Skeletal muscle tissue (tissue), 3 donors: ENCODE measurements at regions not wholly inside any gene's neighbourhood (a gene's known extent, or its start where the extent isn't known, plus 50 kb on each side); places are given as distances from the start of the nearest gene placed in this dataset.

Experiments
- H3K27ac ChIP-seq: one replicate; pipeline ENCODE4 v1.7.0; 2013; ENCODE audit warnings: mild to moderate bottlenecking, low read depth, low read length, inconsistent platforms
- H3K27me3 ChIP-seq, 3 donors: one replicate each; pipeline ENCODE4 v1.7.0; 2013; ENCODE audit warnings: low read length in 3 of 3; ENCODE audit not compliant: control insufficient read depth in 3 of 3, insufficient read depth in 3 of 3
- H3K36me3 ChIP-seq, 3 donors: one replicate each; pipeline ENCODE4 v1.7.0; 2013; ENCODE audit warnings: low read length in 3 of 3; ENCODE audit not compliant: control insufficient read depth in 3 of 3, insufficient read depth in 3 of 3
- H3K4me1 ChIP-seq, 3 donors: one replicate each; pipeline ENCODE4 v1.7.0; 2013; ENCODE audit warnings: low read length in 3 of 3, mild to moderate bottlenecking in 3 of 3; ENCODE audit not compliant: control insufficient read depth in 3 of 3, insufficient read depth in 3 of 3
- H3K4me3 ChIP-seq, 3 donors: one replicate each; pipeline ENCODE4 v1.7.0; 2013; ENCODE audit warnings: low read length in 3 of 3
- H3K9ac ChIP-seq, 3 donors: one replicate each; pipeline ENCODE4 v1.7.0; 2013; ENCODE audit warnings: low read length in 3 of 3, mild to moderate bottlenecking in 3 of 3, moderate library complexity in 2 of 3, low read depth in 1 of 3
- H3K9me3 ChIP-seq, 3 donors: one replicate each; pipeline ENCODE4 v1.7.0; 2013; ENCODE audit warnings: low read length in 3 of 3; ENCODE audit not compliant: control insufficient read depth in 3 of 3
- donor health status: Osteomylitis.

DNA sequence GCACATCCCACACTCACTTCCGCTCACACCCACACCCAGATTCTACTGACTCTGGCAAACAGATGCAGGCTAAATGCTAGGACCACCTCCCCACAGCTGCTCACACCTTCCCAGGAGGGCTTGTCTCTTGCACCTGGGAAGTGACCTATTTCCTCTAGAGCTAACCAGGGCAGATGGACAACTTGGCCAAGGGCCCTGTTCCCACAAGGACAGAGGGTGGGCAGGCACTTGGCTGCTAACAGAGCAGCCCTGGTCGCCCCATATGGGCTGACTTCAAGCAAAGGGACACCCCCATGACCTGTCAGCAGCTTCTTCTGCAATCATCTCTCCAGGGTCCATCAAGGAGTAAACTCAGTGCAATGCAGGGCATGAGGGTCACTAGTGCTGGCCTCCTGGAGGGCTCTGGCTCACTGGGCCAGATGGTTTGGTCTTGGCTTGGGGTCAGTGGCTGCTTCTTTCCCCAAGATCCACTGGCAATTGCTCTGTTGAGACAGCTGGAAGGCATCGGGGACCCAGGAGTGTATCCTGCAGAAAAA lies 641.5 kb downstream of the PLPP3 start:
- H3K9ac ChIP-seq: no peak overlapping the region
- H3K4me3 ChIP-seq: no peak overlapping the region
- H3K9me3 ChIP-seq: peaks cover 0 to 3% (median 0%) of the 10 kb centered on the region in 3 donors
- no peaks in the 10 kb centered on the region for H3K4me1 ChIP-seq
- no peaks in the 10 kb centered on the region for H3K36me3 ChIP-seq
- H3K27me3 ChIP-seq: no peaks in the 10 kb centered on the region
- no peak overlapping the region for H3K27ac ChIP-seq

DNA sequence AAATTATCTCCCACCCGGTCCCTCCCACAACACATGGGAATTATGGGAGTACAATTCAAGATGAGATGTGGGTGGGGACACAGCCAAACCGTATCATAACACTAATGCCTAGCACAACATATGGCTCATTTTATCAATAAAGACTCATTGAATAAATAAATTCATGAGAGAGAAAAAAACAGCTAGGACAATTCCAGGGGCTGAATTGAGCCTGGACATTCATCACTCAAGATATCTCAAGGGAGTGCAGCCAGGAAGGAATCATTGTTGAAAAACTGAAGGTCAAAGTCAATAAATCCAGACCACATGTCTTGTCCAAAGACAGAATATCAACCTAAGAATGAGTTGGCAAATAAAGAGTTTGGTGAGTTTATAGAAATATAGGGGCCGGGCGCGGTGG lies 644.1 kb downstream of the PLPP3 start:
- Histone ChIP-seq H3K4me3 (no peak overlapping the region), H3K27me3 (no peaks in the 10 kb centered on the region), H3K9me3 (peaks cover 0 to 3% (median 0%) of the 10 kb centered on the region in 3 donors), H3K9ac (no peak overlapping the region), H3K36me3 (no peaks in the 10 kb centered on the region), H3K4me1 (no peaks in the 10 kb centered on the region), H3K27ac (no peak overlapping the region)

DNA sequence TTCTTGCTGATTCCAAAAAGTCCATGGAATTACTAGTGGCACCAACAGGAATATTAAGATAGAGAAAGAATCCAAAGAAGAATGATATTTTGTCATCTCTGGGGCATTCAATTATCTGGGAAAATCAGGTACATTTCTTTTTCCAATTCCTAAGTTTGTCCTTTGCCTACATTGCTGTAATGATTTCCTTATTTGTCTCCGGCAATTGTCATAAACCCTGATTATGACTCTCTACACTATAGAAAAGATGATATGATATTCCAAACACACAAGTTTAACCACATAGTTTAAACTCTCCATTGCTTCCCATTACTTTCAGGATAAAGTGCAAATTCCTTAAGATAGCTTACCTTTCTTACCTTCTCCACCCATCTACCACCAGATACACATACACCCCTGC lies 647.0 kb downstream of the PLPP3 start:
- Histone ChIP-seq H3K27ac (no peak overlapping the region), H3K9me3 (peaks cover 0 to 3% (median 0%) of the 10 kb centered on the region in 3 donors), H3K27me3 (no peaks in the 10 kb centered on the region), H3K36me3 (no peaks in the 10 kb centered on the region), H3K4me1 (no peaks in the 10 kb centered on the region), H3K4me3 (no peak overlapping the region), H3K9ac (no peak overlapping the region)

DNA sequence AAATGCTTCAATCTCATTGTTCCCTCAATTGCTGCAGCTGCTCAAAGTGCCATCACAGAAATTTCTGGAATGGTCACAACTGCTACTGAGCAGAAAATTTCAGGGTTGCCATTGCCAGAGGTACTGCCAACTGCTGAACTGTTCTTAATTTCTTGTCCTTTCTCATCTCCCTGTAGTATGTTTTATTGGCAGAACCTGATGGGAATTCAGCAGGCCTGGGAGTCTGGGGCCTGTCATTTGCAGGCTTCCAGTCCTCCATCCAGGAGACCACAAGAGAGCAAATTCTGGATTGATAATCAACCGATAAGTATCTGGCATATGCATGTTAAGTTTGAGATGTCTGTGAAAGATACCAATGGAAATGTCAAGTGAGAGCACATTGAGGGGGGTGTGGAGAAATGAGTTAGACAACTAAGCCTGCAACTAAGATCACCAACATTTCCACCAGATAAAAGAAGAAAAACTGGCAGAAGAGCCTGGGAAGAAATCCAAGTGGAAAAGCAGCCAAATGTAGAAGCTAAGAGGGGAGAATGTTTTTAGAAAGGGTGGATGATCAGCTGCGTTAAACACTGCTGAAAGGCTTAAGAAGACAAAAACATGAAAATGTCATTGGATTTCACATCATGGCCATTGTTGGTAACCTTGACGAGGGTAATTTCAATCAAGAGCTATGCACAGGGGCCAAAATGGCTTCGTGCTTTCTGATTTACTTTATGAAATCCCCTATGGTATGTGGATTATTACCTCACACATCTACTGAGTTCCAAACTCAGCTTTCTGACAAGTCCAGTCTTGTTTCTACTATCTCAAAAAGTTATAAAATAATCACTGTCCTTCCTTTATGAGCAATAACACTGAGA lies 648.1 kb downstream of the PLPP3 start:
- peaks cover 0 to 3% (median 0%) of the 10 kb centered on the region in 3 donors for H3K9me3 ChIP-seq
- no peaks in the 10 kb centered on the region for H3K4me1 ChIP-seq
- no peaks in the 10 kb centered on the region for H3K27me3 ChIP-seq
- H3K36me3 ChIP-seq: no peaks in the 10 kb centered on the region
- no peak overlapping the region for H3K9ac ChIP-seq
- H3K27ac ChIP-seq: no peak overlapping the region
- H3K4me3 ChIP-seq: no peak overlapping the region

DNA sequence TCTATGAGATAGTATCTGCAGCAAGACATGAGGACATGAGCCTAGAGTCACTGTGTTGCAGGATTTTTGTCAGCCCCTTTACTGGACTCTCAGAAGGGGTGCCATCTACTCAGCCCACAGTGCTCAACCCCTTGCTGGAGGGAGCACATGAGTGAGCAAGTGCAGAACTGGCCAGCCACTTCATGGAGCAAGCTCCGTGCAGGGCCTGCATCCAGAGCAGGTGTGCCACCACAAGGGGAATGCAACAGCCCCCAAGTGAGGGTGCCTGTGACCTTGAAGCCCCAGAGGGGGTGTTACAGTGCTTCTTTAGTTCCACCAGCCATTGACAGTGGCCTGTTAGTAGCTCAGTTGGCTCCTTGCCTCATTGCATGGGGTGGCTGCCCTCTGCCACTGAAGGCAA lies 649.7 kb downstream of the PLPP3 start:
- Histone ChIP-seq H3K27me3 (no peaks in the 10 kb centered on the region), H3K36me3 (no peaks in the 10 kb centered on the region), H3K4me1 (no peaks in the 10 kb centered on the region), H3K9me3 (no peaks in the 10 kb centered on the region), H3K27ac (no peak overlapping the region), H3K9ac (no peak overlapping the region), H3K4me3 (no peak overlapping the region)

DNA sequence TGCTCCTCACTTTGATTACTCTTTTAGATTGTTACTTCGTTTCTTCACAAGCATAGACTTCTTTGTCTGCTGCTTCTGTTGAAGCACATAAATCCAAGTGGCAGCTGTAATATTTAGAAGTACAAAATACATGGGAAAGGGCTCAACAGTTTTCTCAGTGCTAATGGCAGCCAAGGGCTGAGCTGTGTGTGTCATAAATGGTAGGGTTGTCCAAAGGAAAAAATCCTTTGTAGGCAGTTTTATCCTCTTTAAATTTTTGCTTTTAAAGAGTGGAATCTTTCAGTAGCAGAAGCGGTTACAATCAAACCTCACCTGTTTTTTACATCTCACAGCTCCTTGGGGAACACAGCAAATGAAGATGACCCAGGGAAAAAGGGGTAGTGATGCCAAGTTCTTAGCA lies 650.8 kb downstream of the PLPP3 start:
- H3K27ac ChIP-seq: no peak overlapping the region

DNA sequence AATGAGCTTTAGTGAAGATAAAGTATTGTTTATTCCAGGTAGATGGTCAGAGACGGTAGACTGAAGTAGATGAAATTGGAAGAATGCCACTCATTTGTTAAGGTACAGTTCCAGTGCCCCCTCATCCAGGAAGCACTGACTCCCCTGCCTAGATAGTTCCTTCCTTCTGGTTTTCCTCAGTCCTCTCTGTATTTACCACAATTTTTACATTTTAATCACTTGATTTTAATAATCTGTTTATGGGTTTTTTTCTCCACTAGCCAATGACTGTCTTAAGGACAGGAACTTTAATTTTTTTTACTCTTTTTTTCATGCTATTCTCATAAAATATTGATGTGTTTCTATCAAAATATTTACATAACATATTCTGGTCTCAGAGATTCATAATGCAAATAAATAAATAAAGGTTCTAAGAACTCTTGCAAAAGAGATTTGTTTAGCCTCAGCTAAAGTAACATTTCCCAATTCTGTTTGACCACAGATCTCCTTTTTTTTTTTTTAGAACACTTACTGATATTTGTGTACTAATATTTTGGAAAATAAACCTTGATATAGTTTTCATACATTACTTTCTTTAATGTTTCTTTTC lies 651.6 kb downstream of the PLPP3 start:
- Histone ChIP-seq H3K27me3 (no peaks in the 10 kb centered on the region), H3K4me1 (no peaks in the 10 kb centered on the region), H3K27ac (no peak overlapping the region), H3K4me3 (no peak overlapping the region), H3K36me3 (no peaks in the 10 kb centered on the region), H3K9ac (no peak overlapping the region), H3K9me3 (no peaks in the 10 kb centered on the region)

More for the DNA sequence above, 650.8 kb downstream of the PLPP3 start:
- Histone ChIP-seq H3K27me3 (no peaks in the 10 kb centered on the region), H3K4me3 (no peak overlapping the region), H3K36me3 (no peaks in the 10 kb centered on the region), H3K9ac (no peak overlapping the region), H3K4me1 (no peaks in the 10 kb centered on the region), H3K9me3 (no peaks in the 10 kb centered on the region)

DNA sequence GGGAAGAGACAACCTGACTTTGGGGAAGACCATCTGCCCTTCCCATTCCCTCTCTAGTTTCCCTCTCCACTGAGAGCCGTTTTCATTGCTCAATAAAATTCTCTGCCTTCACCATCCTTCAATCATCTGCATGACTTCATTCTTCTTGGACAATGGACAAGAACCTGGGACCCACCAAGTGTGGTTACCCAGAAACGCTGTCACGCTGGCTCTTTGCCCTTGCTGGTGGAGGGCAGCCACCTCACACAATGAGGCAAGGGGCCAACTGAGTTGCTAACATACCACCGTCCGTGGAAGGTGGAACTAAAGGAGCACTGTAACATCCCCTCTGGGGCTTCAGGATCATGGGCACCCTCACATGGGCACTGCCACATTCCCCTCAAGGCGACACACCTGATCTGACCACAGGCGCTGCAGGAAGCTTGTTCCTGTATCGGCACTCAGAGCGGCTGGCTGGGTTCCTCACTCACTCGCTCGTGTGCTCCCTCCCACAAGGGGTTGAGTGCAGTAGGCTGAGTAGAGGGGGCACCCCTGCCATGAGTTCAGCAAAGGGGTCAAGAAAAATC lies 652.4 kb downstream of the PLPP3 start:
- H3K4me3 ChIP-seq: no peak overlapping the region
- H3K27me3 ChIP-seq: no peaks in the 10 kb centered on the region
- H3K27ac ChIP-seq: no peak overlapping the region

DNA sequence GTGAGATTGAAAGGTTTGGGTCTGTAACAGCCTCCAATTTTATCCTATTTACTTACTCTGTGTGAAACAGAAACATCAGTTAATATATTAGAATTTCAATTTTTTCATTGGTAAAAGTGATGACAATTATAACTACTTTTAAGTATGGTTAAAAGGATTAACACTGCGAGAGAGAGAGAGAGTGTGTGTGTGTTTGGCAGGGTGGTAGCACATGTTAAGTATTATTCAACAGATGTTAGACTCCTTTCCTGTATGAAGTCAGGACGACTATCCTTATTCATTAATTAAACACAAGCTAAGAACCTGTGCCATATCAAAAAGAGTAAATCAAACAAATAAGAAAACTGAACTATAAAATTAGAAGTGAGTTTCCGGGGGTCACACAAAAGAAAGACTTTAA lies 662.5 kb downstream of the PLPP3 start:
- Histone ChIP-seq H3K27me3 (no peaks in the 10 kb centered on the region), H3K4me3 (no peak overlapping the region), H3K27ac (no peak overlapping the region), H3K9ac (no peak overlapping the region), H3K9me3 (no peaks in the 10 kb centered on the region), H3K36me3 (no peaks in the 10 kb centered on the region), H3K4me1 (no peaks in the 10 kb centered on the region)

More for the DNA sequence above, 652.4 kb downstream of the PLPP3 start:
- H3K9me3 ChIP-seq: no peaks in the 10 kb centered on the region
- H3K9ac ChIP-seq: no peak overlapping the region
- H3K4me1 ChIP-seq: no peaks in the 10 kb centered on the region
- H3K36me3 ChIP-seq: no peaks in the 10 kb centered on the region

DNA sequence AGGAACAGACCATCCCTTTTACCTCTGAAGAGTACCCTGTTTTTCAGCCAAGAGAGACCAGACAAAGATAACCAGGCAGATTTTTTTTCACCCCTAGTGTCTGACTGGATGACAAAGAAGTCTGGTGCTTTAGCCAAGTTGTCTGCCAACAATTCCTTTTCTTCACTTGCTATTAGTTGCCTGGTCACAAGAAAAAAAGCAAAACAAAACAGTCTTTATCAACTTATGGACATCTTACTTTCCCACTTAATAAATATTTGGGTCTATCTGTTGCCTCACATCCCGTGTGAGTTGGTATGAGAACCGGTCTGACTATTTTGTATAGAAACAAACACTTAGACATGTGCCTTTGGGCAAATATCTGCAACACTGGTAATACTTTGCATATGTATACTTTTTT lies 662.9 kb downstream of the PLPP3 start:
- no peak overlapping the region for H3K9ac ChIP-seq
- no peak overlapping the region for H3K4me3 ChIP-seq
- no peaks in the 10 kb centered on the region for H3K36me3 ChIP-seq
- no peak overlapping the region for H3K27ac ChIP-seq
- H3K27me3 ChIP-seq: no peaks in the 10 kb centered on the region
- no peaks in the 10 kb centered on the region for H3K9me3 ChIP-seq
- H3K4me1 ChIP-seq: no peaks in the 10 kb centered on the region
